H1 (cell line): ENCODE measurements at regions not wholly inside any gene's neighbourhood (a gene's known extent, or its start where the extent isn't known, plus 50 kb on each side); places are given as distances from the start of the nearest gene placed in this dataset.
"Not testable (repeated sequence)": the region's sequence is repeated elsewhere in the genome, so short reads cannot be mapped to it uniquely, and the experiment has no call there.

Source experiments
- CTCF ChIA-PET: fragments of 300-600 bp; sonication (Branson Sonifier 250); formaldehyde crosslinking; loops from one replicate; lab custom pipeline; 2021; ENCODE audit not compliant: partially characterized antibody; lab: Charles Lee
- POLR2A ChIA-PET: fragments of 300-600 bp; sonication (Branson Sonifier 250); formaldehyde crosslinking; loops from one replicate; lab custom pipeline; 2021; ENCODE audit warnings: inconsistent platforms; ENCODE audit not compliant: partially characterized antibody; lab: Charles Lee
- DNase-seq, 2 experiments: peaks; one replicate each; pipeline versions ENCODE4 v3.0.0 to v3.0.0-alpha.2; 2010 to 2022; ENCODE audit warnings: low spot score in 2 of 2, low read depth in 1 of 2, mixed read lengths in 1 of 2
- FAIRE-seq: peaks from 2 replicates; lab custom pipeline; 2011; peaks lifted over from hg19 to GRCh38; lab: Jason Lieb, UNC
- H2AFZ ChIP-seq: 2 replicates; pipeline ENCODE4 v1.8.1; 2012; ENCODE audit warnings: low read length, inconsistent platforms
- H2AK5ac ChIP-seq: 2 replicates; pipeline ENCODE4 v1.6.1; 2013; ENCODE audit warnings: low read depth, low read length
- H2BK120ac ChIP-seq: replicated peaks from 2 replicates; pipeline ENCODE3; 2013; ENCODE audit warnings: low read depth, low read length, inconsistent platforms
- H2BK12ac ChIP-seq: 2 replicates; pipeline ENCODE4 v1.6.1; 2013; ENCODE audit warnings: low read depth, low read length
- H2BK15ac ChIP-seq: 2 replicates; pipeline ENCODE4 v1.6.1; 2013; ENCODE audit warnings: low read length
- H2BK20ac ChIP-seq: 2 replicates; pipeline ENCODE4 v1.6.1; 2013; ENCODE audit warnings: low read length
- H2BK5ac ChIP-seq: 2 replicates; pipeline ENCODE4 v1.6.1; 2013; ENCODE audit warnings: low read depth, low read length
- H3K14ac ChIP-seq: 2 replicates; pipeline ENCODE4 v1.6.1; 2013; ENCODE audit warnings: inconsistent platforms; ENCODE audit not compliant: insufficient read length
- H3K18ac ChIP-seq: 2 replicates; pipeline ENCODE4 v1.6.1; 2013; ENCODE audit warnings: low read length; ENCODE audit errors: extremely low read depth
- H3K23ac ChIP-seq: 2 replicates; pipeline ENCODE4 v1.6.1; 2013; ENCODE audit warnings: inconsistent platforms; ENCODE audit not compliant: insufficient read length
- H3K23me2 ChIP-seq: 2 replicates; pipeline ENCODE4 v1.6.1; 2013; ENCODE audit warnings: low read depth, low read length
- H3K27ac ChIP-seq: 2 replicates; pipeline ENCODE4 v1.6.1; 2011; ENCODE audit warnings: low read depth, low read length, inconsistent platforms
- H3K27me3 ChIP-seq, 4 experiments: replicated peaks in 1 of 4; 1 replicate in 1 of 4; 2 replicates in 3 of 4; pipeline versions ENCODE4 v1.6.1 to v1.8.1; 2011 to 2013; ENCODE audit warnings: low read length in 3 of 4, mild to moderate bottlenecking in 3 of 4, inconsistent platforms in 2 of 4, mixed read lengths in 2 of 4, moderate library complexity in 1 of 4; ENCODE audit not compliant: control insufficient read depth in 3 of 4, insufficient read depth in 3 of 4; ENCODE audit errors: extremely low read depth in 1 of 4
- H3K36me3 ChIP-seq, 4 experiments: 2 replicates each; pipeline versions ENCODE4 v1.6.1 to v1.8.1; 2011 to 2013; ENCODE audit warnings: mild to moderate bottlenecking in 4 of 4, low read length in 3 of 4, moderate library complexity in 2 of 4, control low read depth in 1 of 4, inconsistent platforms in 1 of 4; ENCODE audit not compliant: insufficient read depth in 4 of 4, control insufficient read depth in 2 of 4
- H3K4ac ChIP-seq: replicated peaks from 2 replicates; pipeline ENCODE3; 2013; ENCODE audit warnings: low read length, low read depth, mixed read lengths, inconsistent platforms; ENCODE audit not compliant: insufficient read length
- H3K4me1 ChIP-seq, 4 experiments: replicated peaks in 1 of 4; 1 replicate in 1 of 4; 2 replicates in 3 of 4; pipeline versions ENCODE4 v1.6.1 to v1.8.1; 2011 to 2013; ENCODE audit warnings: low read length in 3 of 4, inconsistent platforms in 2 of 4, mixed read lengths in 1 of 4; ENCODE audit not compliant: insufficient read depth in 4 of 4, control insufficient read depth in 3 of 4
- H3K4me2 ChIP-seq, 2 experiments: 2 replicates each; pipeline versions ENCODE4 v1.6.1 to v1.8.1; 2011 to 2013; ENCODE audit warnings: low read depth in 2 of 2, low read length in 2 of 2, control low read depth in 1 of 2, inconsistent platforms in 1 of 2, mild to moderate bottlenecking in 1 of 2; ENCODE audit not compliant: insufficient read depth in 1 of 2
- H3K4me3 ChIP-seq, 4 experiments: fragments of 200-600, 300-600 bp in 1 of 4; sonication (generic), shearing (Covaris generic), sonication (Bioruptor Twin) in 1 of 4; 2 replicates each; pipeline versions ENCODE4 v1.5.1 to v1.8.1; 2011 to 2016; ENCODE audit warnings: low read length in 4 of 4, low read depth in 3 of 4, control low read depth in 2 of 4, inconsistent platforms in 2 of 4, mild to moderate bottlenecking in 2 of 4, mixed read lengths in 1 of 4, moderate library complexity in 1 of 4; ENCODE audit not compliant: insufficient read depth in 2 of 4; ENCODE audit errors: extremely low read depth in 1 of 4
- H3K56ac ChIP-seq: replicated peaks from 2 replicates; pipeline ENCODE3; 2013; ENCODE audit warnings: low read depth, mild to moderate bottlenecking, mixed read lengths, low read length, inconsistent platforms; ENCODE audit not compliant: insufficient read length
- H3K79me1 ChIP-seq: 2 replicates; pipeline ENCODE4 v1.6.1; 2013; ENCODE audit warnings: low read depth, low read length, control low read depth
- H3K79me2 ChIP-seq, 2 experiments: 2 replicates each; pipeline versions ENCODE4 v1.6.1 to v1.8.1; 2012 to 2013; ENCODE audit warnings: low read length in 2 of 2, mild to moderate bottlenecking in 2 of 2, inconsistent platforms in 1 of 2; ENCODE audit not compliant: insufficient read depth in 2 of 2, control insufficient read depth in 1 of 2
- H3K9ac ChIP-seq, 4 experiments: replicated peaks in 1 of 4; 1 replicate in 1 of 4; 2 replicates in 3 of 4; pipeline versions ENCODE4 v1.6.1 to v1.8.1; 2011 to 2013; ENCODE audit warnings: low read depth in 3 of 4, low read length in 3 of 4, control low read depth in 2 of 4, mild to moderate bottlenecking in 2 of 4, moderate library complexity in 2 of 4, inconsistent platforms in 1 of 4; ENCODE audit errors: extremely low read depth in 1 of 4
- H3K9me3 ChIP-seq, 2 experiments: 2 replicates each; pipeline versions ENCODE4 v1.6.1 to v1.8.1; 2012 to 2013; ENCODE audit warnings: mild to moderate bottlenecking in 2 of 2, moderate library complexity in 2 of 2, control low read depth in 1 of 2, inconsistent platforms in 1 of 2, low read depth in 1 of 2, low read length in 1 of 2, mixed read lengths in 1 of 2; ENCODE audit not compliant: insufficient read depth in 2 of 2
- H4K20me1 ChIP-seq, 2 experiments: replicated peaks in 1 of 2; 2 replicates each; pipeline versions ENCODE3 to v1.8.1; 2011 to 2013; ENCODE audit warnings: inconsistent platforms in 2 of 2, low read length in 2 of 2, mild to moderate bottlenecking in 1 of 2; ENCODE audit not compliant: insufficient read depth in 2 of 2, control insufficient read depth in 1 of 2
- H4K5ac ChIP-seq: 2 replicates; pipeline ENCODE4 v1.6.1; 2013; ENCODE audit warnings: low read length, low read depth, mixed read lengths, inconsistent platforms; ENCODE audit not compliant: insufficient read length
- H4K8ac ChIP-seq: 2 replicates; pipeline ENCODE4 v1.8.0; 2013; ENCODE audit warnings: mild to moderate bottlenecking, moderate library complexity, low read length, inconsistent platforms; ENCODE audit not compliant: insufficient read depth; ENCODE audit errors: extremely low read depth
- H4K91ac ChIP-seq: replicated peaks from 2 replicates; pipeline ENCODE3; 2013; ENCODE audit warnings: low read length, mixed read lengths, inconsistent platforms; ENCODE audit not compliant: insufficient read length
- ZNF274 ChIP-seq: IDR thresholded peaks from 2 replicates; pipeline ENCODE4 v1.7.0; 2012; ENCODE audit warnings: low read length, borderline replicate concordance; ENCODE audit errors: extremely low read depth
- WGBS, 2 experiments: shearing (Covaris generic) in 1 of 2; methylation state at CpG; one replicate each; pipeline versions ENCODE4 v1.1.6 to v1.1.7; 2013 to 2015; ENCODE audit warnings: low lambda C conversion rate in 2 of 2, mixed read lengths in 2 of 2, inconsistent platforms in 1 of 2, low coverage in 1 of 2, missing lambda C conversion rate in 1 of 2; ENCODE audit not compliant: insufficient replicate concordance in 2 of 2, insufficient coverage in 1 of 2, insufficient read length in 1 of 2; ENCODE audit errors: extremely low coverage in 1 of 2, missing lambda C conversion rate in 1 of 2; 5-methylcytosine and 5-hydroxymethylcytosine counted together

DNA sequence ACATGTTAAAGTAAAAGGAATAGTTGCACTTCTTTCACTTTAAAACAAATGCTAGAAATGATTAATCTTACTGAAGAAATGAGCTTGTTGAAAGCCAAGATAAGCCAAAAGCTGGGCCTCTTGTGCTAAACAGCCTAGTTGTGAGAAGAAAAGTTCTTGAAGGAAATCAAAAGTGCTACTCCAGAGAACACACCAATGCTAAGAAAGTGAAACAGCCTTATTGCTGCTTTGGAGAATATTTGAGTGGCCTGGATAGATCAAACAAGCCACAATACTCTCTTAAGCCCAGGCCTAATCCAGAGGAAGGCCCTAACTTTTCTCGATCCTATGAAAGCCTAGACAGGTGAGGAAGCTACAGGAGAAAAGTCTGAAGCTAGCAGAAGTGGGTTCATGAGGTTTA, 967.9 kb upstream of the INTU start (continued):
- TF ChIP-seq ZNF274: no peak

GRCh38 chr4:126670038-126670437, 962.7 kb upstream of the INTU start:
- H3K79me1 ChIP-seq, H2BK120ac ChIP-seq, H3K27ac ChIP-seq, H2AK5ac ChIP-seq, H2BK15ac ChIP-seq, H3K23ac ChIP-seq, DNase-seq, H3K9ac ChIP-seq, H3K14ac ChIP-seq, H3K4me2 ChIP-seq, POLR2A ChIA-PET, H2AFZ ChIP-seq, H4K8ac ChIP-seq, H3K23me2 ChIP-seq, H3K27me3 ChIP-seq, H3K4me3 ChIP-seq, H2BK20ac ChIP-seq, H3K4me1 ChIP-seq, H2BK12ac ChIP-seq, H4K20me1 ChIP-seq, H3K36me3 ChIP-seq, H4K91ac ChIP-seq, FAIRE-seq, H4K5ac ChIP-seq, H3K4ac ChIP-seq, H3K18ac ChIP-seq, H3K79me2 ChIP-seq, H3K56ac ChIP-seq, H2BK5ac ChIP-seq, H3K9me3 ChIP-seq: not testable (repeated sequence)
- CTCF ChIA-PET: interaction anchor here (0.9 to 1.2 kb wide), 2 partner anchors 22 to 65 kb away, joined by 3 read pairs; no protein-coding TSS in a partner anchor
- 83% methylated on average over 5 of the region's 5 CpGs; no CpG with 5 or more reads in 1 of the 2 experiments for WGBS, 2 experiments
